EH (cell line): ENCODE measurements at regions not wholly inside any gene's neighbourhood (a gene's known extent, or its start where the extent isn't known, plus 50 kb on each side); places are given as distances from the start of the nearest gene placed in this dataset.

Experiments
- DNase-seq: peaks from one replicate; pipeline ENCODE4 v3.0.0-alpha.2; 2015; ENCODE audit warnings: low read depth

- DNase-seq = no peak
Measured at GRCh38 chr18:76684265-76684664, 138.1 kb upstream of the ZNF236 start.

- no peak for DNase-seq
Measured at GRCh38 chr18:76679945-76680344, 142.4 kb upstream of the ZNF236 start.

DNA sequence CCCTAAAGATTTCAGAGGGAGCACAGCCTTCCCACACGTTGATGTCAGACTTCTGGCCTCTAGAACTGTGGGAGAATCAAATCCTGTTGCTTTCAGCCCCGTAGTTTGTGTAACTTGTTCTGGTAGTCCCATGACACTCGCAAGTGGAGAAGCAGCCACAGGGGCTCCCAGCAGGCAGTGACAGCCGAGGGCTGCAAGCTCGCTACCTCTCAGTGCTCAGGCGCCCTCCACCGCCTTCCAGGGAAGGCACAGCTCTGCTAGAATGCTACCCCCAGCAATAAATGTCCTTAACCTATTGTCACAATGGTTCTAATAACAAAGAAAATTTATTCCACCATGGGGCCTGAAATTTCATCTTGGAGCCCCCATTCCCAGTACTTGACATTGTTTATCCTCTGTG, 143.1 kb upstream of the ZNF236 start:
- no peak for DNase-seq

GRCh38 chr18:76678248-76678647, 144.1 kb upstream of the ZNF236 start:
- no peak for DNase-seq

DNA sequence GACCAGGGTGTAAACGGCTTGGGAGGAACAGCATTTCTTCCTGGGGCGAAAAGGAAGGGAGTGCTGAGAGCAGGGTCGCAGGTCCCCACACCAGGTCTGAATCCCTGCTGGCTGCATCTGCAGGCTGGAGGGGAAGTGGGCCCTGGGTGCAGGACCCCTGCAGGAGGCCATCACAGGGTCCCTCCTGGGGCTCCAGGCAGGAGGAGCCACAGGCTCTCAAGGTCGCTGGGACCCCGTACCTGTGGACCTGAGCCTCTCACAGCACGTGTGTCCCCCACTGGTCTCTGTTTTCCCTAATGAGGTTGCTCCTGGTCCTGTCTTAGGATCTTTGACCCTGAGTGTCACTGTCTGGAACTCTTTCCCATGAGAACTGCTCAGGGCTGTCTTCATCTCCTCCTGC, 147.8 kb upstream of the ZNF236 start:
- DNase-seq = no peak

DNA sequence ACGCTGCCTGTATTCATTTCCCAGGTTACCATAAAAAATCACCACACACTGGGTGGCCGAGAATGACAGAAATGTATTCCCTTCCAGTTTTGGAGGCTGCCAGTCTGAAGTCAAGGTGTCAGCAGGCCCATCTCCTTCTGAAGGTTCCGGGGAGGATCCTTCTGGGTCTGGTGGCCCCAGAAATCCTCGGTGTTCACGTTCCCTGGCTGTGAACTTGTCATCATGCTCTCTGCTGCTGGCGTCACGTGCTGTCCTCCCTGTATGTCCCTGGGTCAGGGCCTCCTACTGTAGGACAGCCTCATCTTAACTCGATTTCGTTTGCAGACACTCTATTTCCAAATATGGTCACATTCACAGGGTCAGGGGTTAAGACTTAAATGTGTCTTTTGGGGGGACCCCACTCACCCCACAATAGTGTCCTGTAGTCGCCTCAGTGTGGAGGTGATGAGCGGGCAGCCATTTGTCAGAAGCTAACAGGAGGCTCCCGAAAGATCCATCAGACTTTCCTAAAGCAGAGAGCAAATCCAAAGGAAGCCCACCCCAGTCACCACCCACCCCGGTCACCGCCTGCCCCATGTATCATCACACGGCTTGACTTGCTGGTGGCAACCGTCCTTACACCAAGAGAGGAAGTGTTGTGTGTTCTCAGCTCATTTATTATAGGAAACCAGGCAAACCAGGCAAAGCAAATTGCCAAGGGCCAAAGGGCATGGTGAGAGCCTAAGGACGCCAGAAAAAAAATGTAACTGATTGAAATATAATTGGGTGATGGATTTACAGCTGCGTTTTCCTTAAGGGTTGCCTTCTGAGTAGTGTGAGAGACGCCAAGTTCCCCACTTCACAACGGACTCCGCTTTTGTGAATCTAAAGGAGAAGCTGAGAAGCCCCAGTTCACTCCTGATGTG, 148.8 kb upstream of the ZNF236 start:
- DNase-seq = no peak

DNA sequence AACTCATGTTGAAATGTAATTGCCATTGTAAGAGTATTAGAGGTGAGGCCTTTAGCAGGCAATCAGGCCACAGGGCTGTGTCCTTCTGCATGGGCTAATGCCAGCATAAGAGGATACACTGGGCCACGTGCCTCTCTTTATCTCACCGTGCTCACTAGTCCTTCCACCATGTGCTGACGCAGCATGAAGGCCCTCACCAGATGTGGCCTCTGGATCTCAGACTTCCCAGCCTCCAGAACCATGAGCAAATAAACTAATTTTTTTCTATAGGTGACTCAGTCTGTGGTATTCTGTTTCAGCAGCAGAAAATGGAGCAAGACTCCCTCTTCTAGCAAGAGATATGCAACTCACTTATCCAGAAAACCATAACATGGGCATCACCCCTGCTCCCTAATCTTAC, 149.7 kb upstream of the ZNF236 start:
- DNase-seq = peak; percentile 45

GRCh38 chr18:76670564-76671288, 151.6 kb upstream of the ZNF236 start:
- no peak for DNase-seq

DNA sequence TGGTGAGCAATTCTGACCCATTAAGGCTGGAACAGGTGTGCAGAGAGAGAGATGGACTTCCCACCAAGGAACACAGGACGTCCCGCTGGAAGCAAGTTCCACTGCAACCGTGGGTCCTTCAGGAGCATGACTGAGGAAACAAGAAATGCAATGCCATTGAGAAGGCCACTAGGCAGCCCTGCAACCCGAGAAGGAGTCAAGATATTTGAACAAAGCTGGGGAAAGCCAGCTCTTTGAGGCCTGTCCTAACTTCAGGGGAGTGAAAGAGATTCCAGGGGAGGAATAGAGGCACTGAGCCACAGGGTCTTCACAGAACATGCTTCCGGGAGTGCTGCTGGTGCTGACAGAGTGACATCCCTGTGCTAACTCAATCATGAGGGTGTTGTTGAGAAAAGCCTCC, 153.8 kb upstream of the ZNF236 start:
- DNase-seq = no peak

DNA sequence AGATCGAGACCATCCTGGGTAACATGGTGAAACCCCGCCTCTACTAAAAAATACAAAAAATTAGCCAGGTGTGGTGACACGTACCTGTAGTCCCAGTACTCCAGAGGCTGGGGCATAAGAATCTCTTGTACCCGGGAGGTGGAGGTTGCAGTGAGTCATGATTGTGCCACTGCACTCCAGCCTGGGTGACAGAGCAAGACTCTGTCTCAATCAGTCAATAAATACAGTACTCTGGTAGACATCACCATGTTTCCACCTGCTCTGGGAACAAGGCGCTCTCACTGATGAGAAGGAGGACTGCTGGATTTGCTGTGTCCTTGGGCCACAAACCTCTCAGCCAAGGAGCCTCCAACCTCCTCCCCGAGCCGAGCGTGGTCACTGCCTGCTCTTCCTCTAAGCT, 154.2 kb upstream of the ZNF236 start:
- no peak for DNase-seq

GRCh38 chr18:76667603-76668002, 154.8 kb upstream of the ZNF236 start:
- no peak for DNase-seq

- DNase-seq = no peak
Measured at GRCh38 chr18:76662626-76663025, 159.7 kb upstream of the ZNF236 start.

DNA sequence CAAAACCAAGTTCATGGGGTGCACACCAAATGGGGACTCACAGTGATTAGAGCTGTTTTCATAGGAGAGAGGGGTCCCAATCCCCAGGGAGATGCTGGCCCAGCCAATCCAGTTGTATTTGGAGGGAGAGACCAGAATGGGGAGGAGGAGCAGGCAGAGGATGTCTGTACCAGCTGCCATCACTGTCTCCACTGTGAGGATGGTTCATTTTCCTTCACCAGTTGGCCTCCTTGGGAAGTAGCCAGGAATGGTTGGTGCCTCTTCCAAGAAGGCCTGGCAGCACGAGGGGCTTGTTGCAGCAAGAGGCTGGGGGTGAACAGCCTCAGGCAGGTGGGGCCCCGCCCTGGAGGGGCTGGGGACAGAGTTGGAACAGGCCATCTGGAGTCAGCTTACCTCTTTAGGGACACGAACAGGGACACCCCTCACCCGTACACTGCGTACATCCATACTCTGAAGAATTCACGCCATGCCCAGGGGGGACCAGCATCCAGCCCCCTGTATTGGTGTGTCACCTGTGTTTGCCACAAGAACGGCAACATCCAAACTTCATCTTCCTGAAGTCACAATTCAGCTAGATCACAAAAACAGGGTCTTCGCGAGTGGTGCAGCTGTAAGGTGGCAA, 161.7 kb upstream of the ZNF236 start:
- no peak for DNase-seq

DNA sequence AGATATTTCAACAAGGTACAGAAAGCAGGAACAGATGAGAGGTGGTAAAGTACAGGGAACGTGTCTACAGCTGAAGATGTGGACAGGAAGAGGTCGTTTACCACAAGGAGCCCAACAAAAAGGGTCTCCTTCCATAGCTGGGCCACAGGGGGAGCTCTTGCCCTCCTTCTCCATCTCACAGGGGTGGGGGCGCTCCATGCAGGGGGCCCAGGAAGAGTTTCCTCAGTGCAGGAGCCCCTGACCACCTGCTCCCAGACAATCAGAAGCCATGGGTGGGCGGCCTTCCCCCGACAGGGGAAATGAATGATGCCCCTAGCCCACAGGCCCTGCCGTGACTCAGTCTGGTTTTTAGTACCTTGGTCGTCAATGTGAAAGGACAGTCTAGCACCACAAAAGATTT, 163.6 kb upstream of the ZNF516 start:
- no peak for DNase-seq

- no peak for DNase-seq
Measured at GRCh38 chr18:76657911-76658470, 162.9 kb upstream of the ZNF516 start.

DNA sequence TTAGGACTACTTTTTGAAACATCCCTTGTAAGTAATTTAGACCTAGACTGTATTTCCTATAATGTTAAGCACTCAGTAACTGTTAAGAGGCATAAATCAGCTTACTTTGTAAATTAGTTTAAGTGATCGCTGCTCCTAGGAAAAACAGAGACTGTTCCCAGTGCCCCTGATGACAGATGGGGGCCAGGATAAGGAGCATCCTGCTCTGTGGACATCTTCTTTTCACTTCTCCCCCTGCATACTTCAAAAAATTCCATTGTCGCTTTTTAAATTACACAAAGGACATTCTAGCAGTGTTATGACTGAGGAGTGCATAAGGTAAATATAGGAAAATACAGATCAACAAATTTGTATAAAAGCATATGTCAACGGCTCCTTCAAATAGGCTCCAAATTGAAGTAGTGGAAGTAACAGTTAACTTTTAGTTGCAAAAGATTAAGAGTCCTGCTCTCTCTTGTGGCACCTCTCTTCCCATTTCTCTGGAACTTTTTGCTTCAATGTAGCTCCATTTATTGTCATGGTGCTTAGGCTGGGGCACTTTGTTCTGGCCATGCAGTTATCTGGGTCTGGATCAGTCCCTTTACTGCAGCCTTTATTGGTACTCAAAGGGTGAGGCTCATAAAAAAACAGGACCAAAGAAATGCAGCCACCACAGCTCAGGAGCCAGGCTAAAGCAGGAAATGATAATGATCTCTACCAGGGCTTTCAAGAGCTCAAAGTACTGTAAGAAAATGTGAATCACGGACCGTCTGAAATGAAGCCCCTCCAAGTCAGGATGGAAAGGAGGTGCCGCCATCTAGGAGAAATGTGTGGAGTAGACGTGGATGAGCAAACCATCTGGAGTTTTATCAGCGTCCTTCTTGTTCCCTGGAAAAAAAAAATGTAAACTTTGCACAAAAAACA, 162.1 kb upstream of the ZNF516 start:
- peak; percentile 41 for DNase-seq

DNA sequence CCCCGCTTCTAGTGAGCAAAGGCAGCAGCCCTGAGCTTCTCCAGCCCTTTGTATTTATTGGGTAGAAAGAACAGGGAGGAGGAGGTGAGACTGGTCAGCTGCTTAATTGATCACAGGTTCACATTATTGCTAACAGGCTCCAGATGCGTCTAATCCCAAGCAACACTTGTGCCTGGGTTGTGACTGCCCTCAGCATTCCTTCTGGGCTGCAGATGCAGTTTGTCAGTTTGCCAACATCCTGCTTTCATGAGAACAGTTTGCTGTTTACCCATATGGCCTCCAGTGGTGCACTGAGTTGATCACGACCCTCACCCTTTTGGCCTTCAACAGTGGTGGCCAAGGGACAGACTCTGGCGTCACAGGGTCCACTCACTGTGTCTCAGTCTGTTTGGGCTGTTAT, 159.5 kb upstream of the ZNF516 start:
- peak; percentile 35 for DNase-seq

- DNase-seq = no peak
Measured at GRCh38 chr18:76647322-76647721, 152.3 kb upstream of the ZNF516 start.

- DNase-seq = no peak
Measured at GRCh38 chr18:76644580-76644979, 149.5 kb upstream of the ZNF516 start.

GRCh38 chr18:76643996-76644395, 149.0 kb upstream of the ZNF516 start:
- no peak for DNase-seq

GRCh38 chr18:76643199-76643598, 148.2 kb upstream of the ZNF516 start:
- DNase-seq = no peak

DNA sequence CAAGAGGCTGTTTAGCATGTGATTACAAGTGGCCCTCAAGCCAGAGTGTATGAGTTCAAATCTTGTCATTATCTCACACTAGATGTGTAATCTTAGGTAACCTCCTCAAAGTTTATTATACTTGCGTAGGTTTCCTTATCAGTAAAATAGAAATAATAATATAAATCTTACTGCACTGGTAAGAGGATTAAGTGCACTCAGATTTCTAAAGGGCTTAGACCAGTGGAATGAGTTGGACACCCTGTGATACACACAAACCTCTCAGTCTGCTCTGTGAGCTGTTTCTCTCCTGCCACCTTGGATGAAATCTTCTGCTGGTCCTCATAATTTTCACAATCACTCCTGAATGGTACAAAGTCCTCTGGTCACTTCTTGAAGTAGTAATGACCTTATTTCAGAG, 145.4 kb upstream of the ZNF516 start:
- DNase-seq = no peak
